GM19438 (cell line): ENCODE measurements at regions not wholly inside any gene's neighbourhood (a gene's known extent, or its start where the extent isn't known, plus 50 kb on each side); places are given as distances from the start of the nearest gene placed in this dataset.

Experiments used
- ATAC-seq: cut with Tn5 transposase; IDR thresholded peaks from one replicate; pipeline ENCODE4 v1.9.1; 2021; ENCODE audit warnings: low read depth; ENCODE audit not compliant: unreplicated experiment

DNA sequence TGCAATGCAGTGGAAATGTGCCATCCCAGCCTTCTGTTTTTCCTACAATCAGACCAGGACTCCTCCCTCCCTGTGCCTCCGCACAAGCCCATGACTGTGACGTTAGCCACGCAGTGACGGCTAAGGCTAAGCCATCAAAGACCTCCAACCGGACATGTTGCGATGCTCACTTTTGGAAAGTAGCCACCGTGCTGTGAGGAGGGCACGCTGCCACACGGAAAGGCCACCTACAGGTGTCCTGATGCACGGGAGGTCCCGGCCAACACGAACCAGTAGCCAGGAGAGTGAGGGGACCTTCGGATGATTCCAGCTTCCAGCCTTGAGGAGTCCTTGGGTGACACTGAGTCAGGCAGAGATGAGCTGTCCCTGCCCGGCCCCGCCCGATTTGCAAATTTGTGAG lies 53.9 kb downstream of the FOXL1 start:
- ATAC-seq, result no peak

DNA sequence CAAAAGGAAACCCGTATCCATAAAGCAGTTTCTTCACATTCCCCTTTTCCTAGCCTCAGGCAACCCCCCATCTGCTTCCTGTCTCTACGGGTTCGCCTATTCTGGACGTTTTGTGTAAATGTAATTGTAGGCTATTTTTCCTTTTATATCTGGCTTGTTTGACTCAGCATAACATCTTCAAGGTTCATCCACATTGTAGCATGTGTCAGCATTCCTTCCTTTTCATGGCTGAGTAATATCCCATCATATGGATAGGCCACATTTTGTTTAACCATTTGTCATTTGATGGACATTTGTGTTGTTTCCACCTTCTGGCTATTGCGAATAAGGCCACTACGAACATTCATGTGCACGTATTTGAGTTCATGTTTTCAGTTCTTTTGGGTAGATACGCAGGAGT lies 54.6 kb downstream of the FOXL1 start:
- ATAC-seq, result no peak

DNA sequence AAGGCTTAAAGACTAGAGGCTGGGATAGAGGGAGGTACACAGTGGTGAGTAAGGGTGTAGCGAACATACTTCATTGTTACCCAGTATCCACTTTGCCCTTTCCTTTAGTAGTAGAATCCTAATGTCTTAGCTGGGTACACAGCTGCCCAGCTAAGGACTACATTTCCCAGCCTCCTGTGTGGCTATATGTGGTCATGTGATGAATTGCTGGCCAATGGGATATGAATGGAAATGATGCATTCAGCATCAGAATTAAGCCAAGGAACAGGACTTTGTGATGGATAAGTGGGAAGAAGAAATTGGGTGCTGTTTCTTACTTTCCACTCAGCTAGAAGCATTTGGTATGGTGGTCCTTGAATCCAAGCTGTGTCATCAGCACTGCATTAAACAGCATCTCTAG lies 55.9 kb downstream of the FOXL1 start:
- no peak for ATAC-seq

DNA sequence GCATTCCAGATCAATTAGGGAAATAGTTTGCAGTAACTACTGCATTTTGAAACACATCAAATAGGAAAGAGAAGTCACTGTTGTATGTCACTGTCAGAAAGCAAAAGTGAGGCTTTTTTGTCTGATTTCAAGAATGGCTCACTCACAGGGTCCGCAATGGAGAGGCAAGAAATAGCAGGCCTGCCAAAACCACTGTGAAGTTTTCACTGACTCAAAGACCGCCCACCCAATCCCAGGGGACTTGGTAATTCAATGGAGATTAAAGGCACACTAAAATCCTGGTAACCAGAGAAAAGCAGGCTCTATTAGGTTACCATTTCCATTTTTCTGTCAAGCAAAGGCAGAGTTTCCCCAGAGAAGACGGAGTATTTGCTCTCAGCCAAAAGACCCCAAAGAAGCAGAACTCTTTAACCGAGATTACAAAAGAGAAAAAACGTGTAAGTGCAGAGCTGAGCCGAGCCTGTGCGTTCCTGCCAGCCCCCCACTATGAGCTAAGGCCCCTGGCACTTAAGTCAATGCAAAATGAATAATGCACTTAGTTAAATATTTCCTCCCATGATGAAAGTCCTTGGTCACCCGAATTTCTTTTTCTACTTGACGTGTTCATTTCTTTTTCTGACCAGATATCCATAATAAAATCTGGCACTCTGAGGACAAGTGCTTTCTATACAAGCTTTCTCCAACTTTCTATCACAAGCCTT lies 57.0 kb downstream of the FOXL1 start:
- no peak for ATAC-seq

DNA sequence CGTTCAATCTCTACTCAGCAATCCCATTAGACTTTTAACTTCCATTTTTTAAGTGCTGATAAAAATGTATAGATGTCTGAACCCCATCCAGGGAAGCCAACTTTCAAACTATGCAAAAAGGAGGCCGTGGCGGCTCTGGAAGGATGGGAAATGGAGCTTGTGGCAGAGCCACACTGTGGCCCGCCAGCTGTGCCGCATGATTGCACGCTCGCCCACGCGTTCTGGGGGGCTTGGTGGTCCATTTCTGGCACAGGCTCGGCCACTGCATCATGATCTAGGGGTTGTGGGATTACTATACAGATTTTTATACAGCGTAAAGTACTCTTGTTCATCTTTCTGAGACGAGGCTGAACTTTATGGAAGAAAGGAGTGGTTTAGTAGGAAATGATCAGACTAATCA lies 57.6 kb downstream of the FOXL1 start:
- no peak for ATAC-seq

- no peak for ATAC-seq
Measured at GRCh38 chr16:86637744-86638143, 59.4 kb downstream of the FOXL1 start.

DNA sequence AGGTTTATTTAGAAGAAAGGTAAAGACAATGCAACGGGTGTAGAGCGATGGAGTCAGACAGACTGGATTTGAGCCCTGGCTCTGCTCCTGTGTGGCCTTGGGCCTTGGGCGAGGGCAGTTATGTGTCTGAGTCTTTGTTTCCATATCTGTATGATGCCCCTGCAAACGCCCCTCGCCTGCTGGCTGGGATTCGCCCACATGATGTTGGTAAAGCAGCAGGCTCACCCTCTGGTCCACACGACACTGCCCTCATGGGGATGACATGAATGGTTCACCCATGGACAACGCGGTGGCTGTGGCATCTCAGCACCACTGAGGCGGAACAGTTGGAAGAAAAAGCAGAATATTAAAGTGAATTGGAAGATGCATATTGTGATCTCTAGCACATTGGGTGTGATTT lies 60.3 kb downstream of the FOXL1 start:
- ATAC-seq, result no peak

GRCh38 chr16:86639354-86639753 lies 61.0 kb downstream of the FOXL1 start:
- ATAC-seq, result no peak

GRCh38 chr16:86640265-86640843 lies 62.0 kb downstream of the FOXL1 start:
- ATAC-seq, result no peak

- no peak for ATAC-seq
Measured at GRCh38 chr16:86642087-86642486, 63.7 kb downstream of the FOXL1 start.

- no peak for ATAC-seq
Measured at GRCh38 chr16:86643671-86644070, 65.3 kb downstream of the FOXL1 start.

DNA sequence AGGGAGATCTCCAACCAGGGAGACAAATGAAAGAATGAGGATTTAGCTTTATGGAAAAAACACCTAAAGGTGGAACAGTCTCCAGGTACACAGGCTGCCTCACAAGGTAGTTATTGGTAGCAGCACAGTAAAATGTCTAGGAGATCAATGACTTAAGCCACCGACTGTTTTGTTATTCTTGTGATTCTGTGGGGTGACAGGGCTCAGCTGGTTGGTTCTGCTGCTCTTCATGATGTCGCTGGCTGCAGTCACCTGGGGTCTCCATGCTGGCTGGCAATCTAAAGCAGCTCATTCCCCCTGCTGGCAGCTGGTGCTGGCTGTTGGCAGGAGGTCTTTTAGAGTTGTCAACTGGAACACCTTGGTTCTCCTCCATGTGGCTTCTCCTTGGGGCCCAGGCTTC lies 69.2 kb downstream of the FOXL1 start:
- ATAC-seq, result no peak

DNA sequence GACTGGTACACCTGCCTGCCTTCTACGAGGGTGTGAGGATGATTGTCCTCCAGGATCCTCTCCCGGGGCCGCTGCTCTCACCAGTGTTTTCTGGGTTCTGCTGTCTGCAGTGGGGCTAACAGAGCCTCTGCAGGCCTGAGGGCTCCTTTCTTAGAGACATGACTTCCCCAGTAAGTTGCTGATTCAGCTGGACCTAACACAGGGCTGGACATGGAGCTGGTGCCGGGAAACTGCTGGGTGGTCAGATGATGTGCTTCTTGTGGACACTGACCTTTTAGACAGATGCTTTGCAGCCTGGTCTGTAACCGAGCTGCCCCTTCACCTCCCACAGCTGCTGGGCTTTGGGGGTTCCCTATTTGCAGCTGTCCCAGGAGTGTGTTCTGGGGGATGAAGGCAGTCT lies 71.5 kb downstream of the FOXL1 start:
- no peak for ATAC-seq

GRCh38 chr16:86651013-86651627 lies 72.8 kb downstream of the FOXL1 start:
- no peak for ATAC-seq

DNA sequence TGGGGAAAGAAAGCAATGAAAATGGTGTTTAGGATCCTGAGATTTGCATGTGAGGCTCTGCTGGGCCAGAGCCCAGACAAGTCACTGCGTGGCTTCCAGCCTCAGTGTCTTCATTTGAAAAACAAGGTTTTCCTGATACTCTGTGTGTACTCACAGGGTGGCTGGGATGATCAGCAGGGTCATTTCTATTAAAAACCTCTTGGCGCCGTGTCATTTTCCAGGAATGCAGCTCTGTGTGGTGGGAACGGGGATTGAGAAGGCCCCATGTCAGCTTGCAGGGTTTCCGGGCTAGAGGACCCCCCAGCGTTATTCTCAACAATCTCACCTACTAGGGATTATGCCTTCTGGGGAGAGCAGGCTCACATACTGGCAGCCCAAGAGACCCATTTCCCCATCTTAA lies 73.5 kb downstream of the FOXL1 start:
- ATAC-seq, result no peak

GRCh38 chr16:86653285-86654006 lies 75.1 kb downstream of the FOXL1 start:
- no peak for ATAC-seq

DNA sequence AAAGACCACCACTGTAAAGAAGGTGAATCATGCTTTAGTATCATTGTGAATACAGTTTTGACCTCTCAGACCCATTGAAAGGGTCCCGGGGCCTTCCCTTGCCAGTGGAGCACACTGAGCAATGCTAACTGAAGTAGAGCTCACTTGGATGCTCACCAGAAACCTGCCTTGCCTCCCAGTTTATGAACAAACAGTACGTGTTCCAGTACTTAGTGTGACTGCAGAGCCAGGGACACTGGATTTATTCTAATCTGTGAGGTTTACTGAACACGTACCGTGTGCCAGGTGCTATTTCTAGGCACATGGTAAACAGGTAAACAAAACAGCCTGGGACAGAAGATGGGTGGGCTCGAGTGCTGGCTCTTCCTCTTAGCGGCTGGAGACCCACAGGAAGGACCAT lies 79.6 kb downstream of the FOXL1 start:
- no peak for ATAC-seq

DNA sequence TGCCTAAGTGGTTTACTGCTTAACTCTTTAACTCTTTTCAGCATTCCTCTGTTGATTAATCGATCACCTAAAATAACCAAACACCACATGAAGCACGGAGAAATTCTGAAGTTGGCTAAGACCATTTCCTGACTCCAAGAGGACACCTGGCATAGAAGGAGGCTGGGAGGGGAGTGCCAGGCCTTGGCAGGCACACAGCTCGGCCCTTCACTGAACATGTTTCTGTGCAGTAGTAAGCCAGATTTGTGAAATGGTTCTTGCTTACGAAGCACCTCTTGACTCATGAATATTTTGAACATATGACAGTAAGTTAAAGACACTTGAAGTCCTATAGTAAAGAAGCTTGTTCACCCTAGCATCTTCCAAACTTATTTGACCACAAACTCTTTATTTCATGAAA lies 82.3 kb downstream of the FOXL1 start:
- no peak for ATAC-seq

GRCh38 chr16:86661706-86662105 lies 83.4 kb downstream of the FOXL1 start:
- no peak for ATAC-seq

- no peak for ATAC-seq
Measured at GRCh38 chr16:86662195-86662594, 83.8 kb downstream of the FOXL1 start.

- no peak for ATAC-seq
Measured at GRCh38 chr16:86662740-86663139, 84.4 kb downstream of the FOXL1 start.
